Smooth muscle cell (in vitro differentiated cells): ENCODE measurements at regions not wholly inside any gene's neighbourhood (a gene's known extent, or its start where the extent isn't known, plus 50 kb on each side); places are given as distances from the start of the nearest gene placed in this dataset.

Experiments
- DNase-seq: peaks from one replicate; lab custom pipeline; 2025; ENCODE audit not compliant: unreplicated experiment; lab: John Stamatoyannopoulos, UW
- H2AFZ ChIP-seq: fragments of 200-600 bp; sonication (generic); 2 replicates; pipeline ENCODE4 v1.6.0; 2016; ENCODE audit warnings: antibody characterized with exemption, low read depth, mild to moderate bottlenecking
- H3F3A ChIP-seq: fragments of 200-600 bp; sonication (generic); 2 replicates; pipeline ENCODE4 v1.6.0; 2017; ENCODE audit warnings: antibody characterized with exemption, low read depth
- H3K27ac ChIP-seq: fragments of 200-600 bp; sonication (generic); 2 replicates; pipeline ENCODE4 v1.5.1; 2016; ENCODE audit warnings: low read depth, mild to moderate bottlenecking
- H3K27me3 ChIP-seq: fragments of 200-600 bp; sonication (generic); 2 replicates; pipeline ENCODE4 v1.6.1; 2016; ENCODE audit warnings: low read depth, mild to moderate bottlenecking
- H3K36me3 ChIP-seq: fragments of 200-600 bp; sonication (generic); 2 replicates; pipeline ENCODE4 v1.5.1; 2016; ENCODE audit warnings: low read depth
- H3K4me1 ChIP-seq: fragments of 200-600 bp; sonication (generic); 2 replicates; pipeline ENCODE4 v1.5.1; 2016; ENCODE audit warnings: low read depth
- H3K4me2 ChIP-seq: fragments of 200-600 bp; sonication (generic); 2 replicates; pipeline ENCODE4 v1.6.0; 2016; ENCODE audit warnings: mild to moderate bottlenecking
- H3K4me3 ChIP-seq: fragments of 200-600 bp; sonication (generic); 2 replicates; pipeline ENCODE4 v1.5.1; 2016; ENCODE audit warnings: mild to moderate bottlenecking
- H3K79me2 ChIP-seq: fragments of 200-600 bp; sonication (generic); 2 replicates; pipeline ENCODE4 v1.6.0; 2016; ENCODE audit warnings: low read depth, mild to moderate bottlenecking
- H3K9ac ChIP-seq: fragments of 200-600 bp; sonication (generic); 2 replicates; pipeline ENCODE4 v1.6.0; 2016; ENCODE audit warnings: low read depth
- H3K9me3 ChIP-seq: fragments of 200-600 bp; sonication (generic); replicated peaks from 2 replicates; pipeline ENCODE4 v1.5.1; 2016; ENCODE audit warnings: low read depth
- H4K20me1 ChIP-seq: fragments of 200-600 bp; sonication (generic); 2 replicates; pipeline ENCODE4 v1.6.0; 2016; ENCODE audit warnings: low read depth
- WGBS: methylation state at CpG from one replicate; pipeline ENCODE4 v1.1.7; 2016; ENCODE audit warnings: low lambda C conversion rate; 5-methylcytosine and 5-hydroxymethylcytosine counted together
- TF ChIP-seq, protein P1 (sequence below): fragments of 200-600 bp; sonication (generic); IDR thresholded peaks from 2 replicates; pipeline ENCODE4 v1.5.1; 2017; ENCODE audit warnings: borderline replicate concordance, mild to moderate bottlenecking, antibody characterized with exemption; ENCODE audit not compliant: insufficient read depth, poor library complexity, severe bottlenecking

DNA sequence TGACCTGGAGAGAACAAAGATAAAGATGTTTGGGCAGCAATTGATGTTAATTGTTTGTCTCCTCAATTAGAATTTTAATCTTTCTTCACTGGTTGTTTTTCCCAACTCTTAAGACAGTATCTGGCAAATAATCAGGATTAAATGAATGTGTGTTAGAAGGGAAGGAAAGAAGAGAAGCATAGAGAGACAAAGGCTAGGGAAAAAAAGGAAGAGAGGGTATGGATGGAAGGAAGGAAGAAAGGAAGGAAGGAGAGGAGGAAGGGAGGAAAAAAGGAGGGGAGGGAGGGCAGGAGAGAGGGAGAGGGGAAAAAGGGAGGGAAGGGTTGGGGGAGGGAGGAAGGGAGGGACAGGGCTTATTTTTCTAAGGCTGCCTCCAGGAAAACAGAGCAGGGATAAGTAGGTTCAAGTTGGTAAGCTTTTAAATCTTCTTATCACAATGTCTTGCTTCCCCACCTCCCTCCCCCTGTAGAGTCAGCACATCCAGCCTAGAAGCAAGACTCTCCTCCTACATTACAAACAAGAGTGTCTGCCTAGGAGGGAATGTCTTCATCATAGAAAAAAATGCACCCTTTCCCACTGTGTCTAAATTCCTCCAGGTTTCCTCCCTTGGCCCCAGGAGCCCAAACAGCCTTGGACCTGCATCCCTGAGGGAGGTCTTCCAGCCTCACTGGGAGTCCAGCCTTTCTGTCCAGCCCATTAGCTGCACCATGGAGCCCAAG lies 447.8 kb upstream of the JARID2 start:
- Histone ChIP-seq H2AFZ (no peak overlapping the region), H3K9me3 (no peaks in the 10 kb centered on the region), H3K4me2 (no peak overlapping the region), H3K79me2 (no peaks in the 10 kb centered on the region), H3K27ac (no peak overlapping the region), H3K36me3 (no peaks in the 10 kb centered on the region), H3K4me3 (no peak overlapping the region), H3K9ac (no peak overlapping the region), H3K27me3 (no peaks in the 10 kb centered on the region), H4K20me1 (no peaks in the 10 kb centered on the region), H3K4me1 (no peaks in the 10 kb centered on the region), H3F3A (no peaks in the 10 kb centered on the region)
- no peak for DNase-seq
- TF ChIP-seq, protein P1, sequence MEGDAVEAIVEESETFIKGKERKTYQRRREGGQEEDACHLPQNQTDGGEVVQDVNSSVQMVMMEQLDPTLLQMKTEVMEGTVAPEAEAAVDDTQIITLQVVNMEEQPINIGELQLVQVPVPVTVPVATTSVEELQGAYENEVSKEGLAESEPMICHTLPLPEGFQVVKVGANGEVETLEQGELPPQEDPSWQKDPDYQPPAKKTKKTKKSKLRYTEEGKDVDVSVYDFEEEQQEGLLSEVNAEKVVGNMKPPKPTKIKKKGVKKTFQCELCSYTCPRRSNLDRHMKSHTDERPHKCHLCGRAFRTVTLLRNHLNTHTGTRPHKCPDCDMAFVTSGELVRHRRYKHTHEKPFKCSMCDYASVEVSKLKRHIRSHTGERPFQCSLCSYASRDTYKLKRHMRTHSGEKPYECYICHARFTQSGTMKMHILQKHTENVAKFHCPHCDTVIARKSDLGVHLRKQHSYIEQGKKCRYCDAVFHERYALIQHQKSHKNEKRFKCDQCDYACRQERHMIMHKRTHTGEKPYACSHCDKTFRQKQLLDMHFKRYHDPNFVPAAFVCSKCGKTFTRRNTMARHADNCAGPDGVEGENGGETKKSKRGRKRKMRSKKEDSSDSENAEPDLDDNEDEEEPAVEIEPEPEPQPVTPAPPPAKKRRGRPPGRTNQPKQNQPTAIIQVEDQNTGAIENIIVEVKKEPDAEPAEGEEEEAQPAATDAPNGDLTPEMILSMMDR = no peak

- Histone ChIP-seq H3K27me3 (no peaks in the 10 kb centered on the region), H3K4me1 (no peaks in the 10 kb centered on the region), H4K20me1 (no peaks in the 10 kb centered on the region), H3K27ac (no peak overlapping the region), H3K9ac (no peak overlapping the region), H3F3A (no peaks in the 10 kb centered on the region), H3K36me3 (no peaks in the 10 kb centered on the region), H3K4me2 (no peak overlapping the region), H3K9me3 (no peaks in the 10 kb centered on the region), H2AFZ (no peak overlapping the region), H3K4me3 (no peak overlapping the region), H3K79me2 (no peaks in the 10 kb centered on the region)
- TF ChIP-seq, protein P1 = no peak
- 80% methylated on average over 4 of the region's 4 CpGs for WGBS
- DNase-seq = no peak
Observed at GRCh38 chr6:14798594-14798982, 447.3 kb upstream of the JARID2 start.

GRCh38 chr6:14798996-14799588 lies 446.8 kb upstream of the JARID2 start:
- Histone ChIP-seq H3K27ac (no peak overlapping the region), H3K36me3 (no peaks in the 10 kb centered on the region), H3K4me3 (no peak overlapping the region), H3K27me3 (no peaks in the 10 kb centered on the region), H2AFZ (no peak overlapping the region), H3K9ac (no peak overlapping the region), H3F3A (no peaks in the 10 kb centered on the region), H3K4me1 (no peaks in the 10 kb centered on the region), H4K20me1 (peaks cover under 1% of the 10 kb centered on the region), H3K79me2 (no peaks in the 10 kb centered on the region), H3K4me2 (no peak overlapping the region), H3K9me3 (no peaks in the 10 kb centered on the region)
- TF ChIP-seq, protein P1 = no peak
- 100% methylated on average over 2 of the region's 2 CpGs for WGBS
- no peak for DNase-seq

GRCh38 chr6:14799928-14800327 lies 445.9 kb upstream of the JARID2 start:
- H4K20me1 ChIP-seq = peaks cover 3% of the 10 kb centered on the region
- H3K27ac ChIP-seq = no peak overlapping the region
- no peak overlapping the region for H3K4me3 ChIP-seq
- H3K27me3 ChIP-seq = no peaks in the 10 kb centered on the region
- no peaks in the 10 kb centered on the region for H3K4me1 ChIP-seq
- H3F3A ChIP-seq = no peaks in the 10 kb centered on the region
- no peak overlapping the region for H3K9ac ChIP-seq
- no peak for DNase-seq
- H3K9me3 ChIP-seq = no peaks in the 10 kb centered on the region
- no peak overlapping the region for H2AFZ ChIP-seq
- no peaks in the 10 kb centered on the region for H3K36me3 ChIP-seq
- no peaks in the 10 kb centered on the region for H3K79me2 ChIP-seq
- no peak overlapping the region for H3K4me2 ChIP-seq
- TF ChIP-seq, protein P1 = no peak
